Osteoblast (primary cell): ENCODE measurements at regions not wholly inside any gene's neighbourhood (a gene's known extent, or its start where the extent isn't known, plus 50 kb on each side); places are given as distances from the start of the nearest gene placed in this dataset.

Source experiments
- DNase-seq: peaks from one replicate; pipeline ENCODE4 v3.0.0; 2011; ENCODE audit warnings: low spot score, mixed read lengths; ENCODE audit not compliant: insufficient read length; ENCODE audit errors: missing footprints
- H2AFZ ChIP-seq: 2 replicates; pipeline ENCODE4 v1.6.0; 2011; ENCODE audit warnings: mild to moderate bottlenecking, low read length
- H3K27ac ChIP-seq: 2 replicates; pipeline ENCODE4 v1.5.1; 2011; ENCODE audit warnings: mild to moderate bottlenecking, low read depth, low read length, moderate library complexity
- H3K27me3 ChIP-seq: 2 replicates; pipeline ENCODE4 v1.6.0; 2012; ENCODE audit warnings: mild to moderate bottlenecking, control low read depth, inconsistent platforms, low read length, moderate library complexity; ENCODE audit not compliant: insufficient read depth
- H3K36me3 ChIP-seq: 2 replicates; pipeline ENCODE4 v1.5.1; 2011; ENCODE audit warnings: mild to moderate bottlenecking, low read length, control low read depth, moderate library complexity; ENCODE audit not compliant: insufficient read depth
- H3K4me1 ChIP-seq: 2 replicates; pipeline ENCODE4 v1.5.1; 2011; ENCODE audit warnings: mild to moderate bottlenecking, low read length, control low read depth, moderate library complexity; ENCODE audit not compliant: insufficient read depth
- H3K4me2 ChIP-seq: 2 replicates; pipeline ENCODE4 v1.6.0; 2011; ENCODE audit warnings: mild to moderate bottlenecking, low read length; ENCODE audit not compliant: insufficient read depth
- H3K4me3 ChIP-seq: fragments of 200-600 bp; sonication (generic); 3 replicates; pipeline ENCODE4 v1.5.1; 2012; ENCODE audit warnings: mild to moderate bottlenecking, low read length, inconsistent platforms; ENCODE audit not compliant: insufficient read depth
- H3K79me2 ChIP-seq: 2 replicates; pipeline ENCODE4 v1.6.0; 2012; ENCODE audit warnings: mild to moderate bottlenecking, low read length, control low read depth, inconsistent platforms; ENCODE audit not compliant: insufficient read depth
- H3K9me3 ChIP-seq: 2 replicates; pipeline ENCODE4 v1.5.1; 2011; ENCODE audit warnings: low read depth, low read length, control low read depth
- H4K20me1 ChIP-seq: 2 replicates; pipeline ENCODE4 v1.6.0; 2012; ENCODE audit warnings: mild to moderate bottlenecking, low read length, control low read depth; ENCODE audit not compliant: insufficient read depth
- TF ChIP-seq, protein P1 (sequence below): IDR thresholded peaks from 2 replicates; pipeline ENCODE4 v1.5.1; 2011; ENCODE audit warnings: mild to moderate bottlenecking, low read depth, low read length, moderate library complexity; ENCODE audit errors: extremely low read depth

DNA sequence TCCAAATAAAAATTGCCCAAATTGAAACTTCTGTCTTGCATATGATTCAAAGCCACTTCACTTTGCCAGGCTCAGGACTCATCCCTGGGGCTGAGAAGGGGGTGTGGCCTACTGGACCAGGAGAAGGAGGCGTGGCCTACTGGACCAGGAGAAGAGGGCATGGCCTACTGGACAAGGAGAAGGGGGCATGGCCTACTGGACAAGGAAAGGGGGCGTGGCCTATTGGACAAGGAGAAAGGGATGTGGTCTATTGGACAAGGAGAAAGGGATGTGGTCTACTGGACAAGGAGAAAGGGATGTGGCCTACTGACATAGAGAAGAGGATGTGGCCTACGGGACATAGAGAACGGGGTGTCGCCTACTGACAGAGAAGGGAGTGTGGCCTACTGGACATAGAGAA lies 405.3 kb downstream of the RRAGC start:
- TF ChIP-seq, protein P1, sequence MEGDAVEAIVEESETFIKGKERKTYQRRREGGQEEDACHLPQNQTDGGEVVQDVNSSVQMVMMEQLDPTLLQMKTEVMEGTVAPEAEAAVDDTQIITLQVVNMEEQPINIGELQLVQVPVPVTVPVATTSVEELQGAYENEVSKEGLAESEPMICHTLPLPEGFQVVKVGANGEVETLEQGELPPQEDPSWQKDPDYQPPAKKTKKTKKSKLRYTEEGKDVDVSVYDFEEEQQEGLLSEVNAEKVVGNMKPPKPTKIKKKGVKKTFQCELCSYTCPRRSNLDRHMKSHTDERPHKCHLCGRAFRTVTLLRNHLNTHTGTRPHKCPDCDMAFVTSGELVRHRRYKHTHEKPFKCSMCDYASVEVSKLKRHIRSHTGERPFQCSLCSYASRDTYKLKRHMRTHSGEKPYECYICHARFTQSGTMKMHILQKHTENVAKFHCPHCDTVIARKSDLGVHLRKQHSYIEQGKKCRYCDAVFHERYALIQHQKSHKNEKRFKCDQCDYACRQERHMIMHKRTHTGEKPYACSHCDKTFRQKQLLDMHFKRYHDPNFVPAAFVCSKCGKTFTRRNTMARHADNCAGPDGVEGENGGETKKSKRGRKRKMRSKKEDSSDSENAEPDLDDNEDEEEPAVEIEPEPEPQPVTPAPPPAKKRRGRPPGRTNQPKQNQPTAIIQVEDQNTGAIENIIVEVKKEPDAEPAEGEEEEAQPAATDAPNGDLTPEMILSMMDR: no peak

DNA sequence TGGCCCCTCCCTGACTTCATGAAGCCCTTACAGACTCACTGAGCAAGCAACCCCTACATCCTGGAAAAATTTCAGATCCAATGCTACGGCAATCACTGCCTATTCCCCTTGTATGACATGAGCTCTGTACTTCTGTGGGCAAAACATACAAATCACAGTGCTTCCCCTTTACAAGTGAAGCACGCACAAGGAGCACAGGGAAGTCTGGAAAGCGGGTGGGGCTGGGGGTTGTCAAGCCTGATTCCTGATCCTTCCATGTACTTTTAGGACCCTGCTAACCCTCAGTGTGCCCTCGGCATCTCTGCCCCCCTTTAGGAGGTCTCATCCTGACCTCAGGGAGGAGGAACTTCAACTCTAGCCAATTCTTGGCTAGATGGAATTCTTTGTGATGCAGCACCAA lies 405.7 kb upstream of the POU3F1 start:
- Histone ChIP-seq H4K20me1 (no peaks in the 10 kb centered on the region), H3K79me2 (no peaks in the 10 kb centered on the region), H2AFZ (no peak overlapping the region), H3K4me3 (no peak overlapping the region), H3K36me3 (no peaks in the 10 kb centered on the region), H3K27me3 (no peaks in the 10 kb centered on the region), H3K4me1 (peaks cover 13% of the 10 kb centered on the region), H3K9me3 (no peaks in the 10 kb centered on the region), H3K4me2 (no peak overlapping the region), H3K27ac (no peak overlapping the region)
- TF ChIP-seq, protein P1: no peak
- DNase-seq: no peak

More for the DNA sequence above, 405.3 kb downstream of the RRAGC start:
- no peaks in the 10 kb centered on the region for H3K36me3 ChIP-seq
- no peak overlapping the region for H3K27ac ChIP-seq
- no peaks in the 10 kb centered on the region for H3K27me3 ChIP-seq
- no peaks in the 10 kb centered on the region for H3K9me3 ChIP-seq
- H3K4me3 ChIP-seq: no peak overlapping the region
- no peaks in the 10 kb centered on the region for H3K79me2 ChIP-seq
- H2AFZ ChIP-seq: no peak overlapping the region
- no peak overlapping the region for H3K4me2 ChIP-seq
- no peak for DNase-seq
- H3K4me1 ChIP-seq: peaks cover 13% of the 10 kb centered on the region
- H4K20me1 ChIP-seq: no peaks in the 10 kb centered on the region

DNA sequence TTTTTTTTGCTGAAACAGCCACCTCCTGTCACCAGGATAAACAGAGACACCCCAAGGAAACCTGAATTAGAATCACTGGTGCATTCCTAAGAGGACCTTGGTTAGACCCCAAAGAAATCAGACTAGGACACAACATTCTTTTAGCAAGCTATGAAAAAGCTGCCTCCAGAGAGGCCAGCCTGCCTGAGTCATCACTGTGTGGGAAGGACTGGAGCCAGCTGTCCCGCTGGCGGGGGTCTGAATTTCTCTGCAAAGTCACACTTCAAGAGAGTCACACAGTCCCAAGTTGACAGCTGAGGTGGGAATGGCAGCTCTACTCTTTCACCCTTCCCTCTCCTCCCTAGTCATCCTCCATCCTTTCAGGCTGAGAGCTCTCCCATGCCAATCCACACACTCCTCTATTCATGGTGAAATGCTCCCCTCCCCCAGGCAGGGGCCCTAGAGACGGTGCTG lies 405.0 kb upstream of the POU3F1 start:
- H3K79me2 ChIP-seq: no peaks in the 10 kb centered on the region
- DNase-seq: peak; percentile 88
- no peaks in the 10 kb centered on the region for H3K27me3 ChIP-seq
- H3K4me2 ChIP-seq: peak overlapping the region; percentile 20
- H2AFZ ChIP-seq: peak overlapping the region; percentile 49
- TF ChIP-seq, protein P1: no peak
- H3K36me3 ChIP-seq: no peaks in the 10 kb centered on the region
- H3K4me1 ChIP-seq: peaks cover 13% of the 10 kb centered on the region
- no peak overlapping the region for H3K27ac ChIP-seq
- no peaks in the 10 kb centered on the region for H4K20me1 ChIP-seq
- no peaks in the 10 kb centered on the region for H3K9me3 ChIP-seq
- no peak overlapping the region for H3K4me3 ChIP-seq

DNA sequence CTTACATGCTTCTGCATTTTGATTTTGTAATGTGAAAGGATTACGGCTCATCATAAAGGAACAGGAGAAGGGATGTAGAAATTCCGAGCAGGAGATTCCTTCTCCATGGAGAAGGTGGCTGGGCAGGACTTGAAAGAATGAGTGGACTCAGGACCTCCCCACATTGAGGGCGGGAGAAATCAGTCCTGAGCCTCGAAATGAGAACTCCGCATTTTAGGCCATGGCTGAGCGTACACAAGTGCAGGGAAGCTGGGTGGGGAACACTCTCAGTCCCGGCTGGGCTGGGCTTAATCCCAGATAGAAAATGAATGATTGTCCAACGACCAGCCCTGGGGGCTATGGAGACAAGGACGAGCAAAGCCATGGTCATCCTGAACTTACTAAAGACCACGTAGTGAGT lies 402.3 kb upstream of the POU3F1 start:
- Histone ChIP-seq H3K4me2 (no peak overlapping the region), H3K36me3 (no peaks in the 10 kb centered on the region), H2AFZ (no peak overlapping the region), H3K9me3 (no peaks in the 10 kb centered on the region), H3K4me3 (no peak overlapping the region), H3K4me1 (peaks cover 18% of the 10 kb centered on the region), H4K20me1 (no peaks in the 10 kb centered on the region), H3K27me3 (no peaks in the 10 kb centered on the region), H3K79me2 (no peaks in the 10 kb centered on the region), H3K27ac (no peak overlapping the region)
- TF ChIP-seq, protein P1: no peak
- DNase-seq: no peak
